GM12878 (cell line): ENCODE measurements at regions not wholly inside any gene's neighbourhood (a gene's known extent, or its start where the extent isn't known, plus 50 kb on each side); places are given as distances from the start of the nearest gene placed in this dataset.

Source experiments
- CHD4 ChIP-seq: fragments of 200-600 bp; sonication (generic); IDR thresholded peaks from 2 replicates; pipeline ENCODE4 v1.6.1; 2016; ENCODE audit warnings: mild to moderate bottlenecking
- EGR1 ChIP-seq, 2 experiments: IDR thresholded peaks; 1 replicate in 1 of 2; 2 replicates in 1 of 2; pipeline ENCODE4 v1.6.1; 2011 to 2012; ENCODE audit warnings: low read depth in 2 of 2, low read length in 2 of 2, borderline replicate concordance in 1 of 2, mild to moderate bottlenecking in 1 of 2, moderate library complexity in 1 of 2
- IKZF1 ChIP-seq: fragments of 450-650 bp; conservative IDR thresholded peaks from 2 replicates; pipeline ENCODE4 v1.6.1; 2017; ENCODE audit warnings: antibody characterized with exemption, mild to moderate bottlenecking
- KAT2A ChIP-seq: conservative IDR thresholded peaks from 2 replicates; pipeline ENCODE4 v1.6.1; 2011; ENCODE audit warnings: low read depth, low read length; ENCODE audit not compliant: control insufficient read depth
- MLLT1 ChIP-seq: fragments of 450-650 bp; IDR thresholded peaks from 2 replicates; pipeline ENCODE4 v1.6.1; 2016; ENCODE audit warnings: mild to moderate bottlenecking
- RELB ChIP-seq: fragments of 450-650 bp; IDR thresholded peaks from 2 replicates; pipeline ENCODE4 v1.6.1; 2017; ENCODE audit warnings: low read depth, mild to moderate bottlenecking, moderate library complexity
- SKIL ChIP-seq: fragments of 450-650 bp; IDR thresholded peaks from 2 replicates; pipeline ENCODE4 v1.6.1; 2017; ENCODE audit warnings: mild to moderate bottlenecking, low read depth, inconsistent platforms; ENCODE audit not compliant: poor library complexity, severe bottlenecking
- SMARCA5 ChIP-seq: fragments of 450-650 bp; IDR thresholded peaks from 2 replicates; pipeline ENCODE4 v1.6.1; 2017; ENCODE audit warnings: mild to moderate bottlenecking
- SREBF1 ChIP-seq: IDR thresholded peaks from 2 replicates; pipeline ENCODE4 v1.6.1; 2012; ENCODE audit warnings: mild to moderate bottlenecking, low read length
- TBL1XR1 ChIP-seq: IDR thresholded peaks from 2 replicates; pipeline ENCODE4 v1.6.1; 2012; ENCODE audit warnings: low read depth, low read length, improper control_type of control experiment
- YY1 ChIP-seq: IDR thresholded peaks from 2 replicates; pipeline ENCODE4 v1.6.1; 2011; ENCODE audit warnings: low read depth, mild to moderate bottlenecking, low read length
- ZNF592 ChIP-seq: fragments of 450-650 bp; IDR thresholded peaks from 2 replicates; pipeline ENCODE4 v1.6.1; 2017; ENCODE audit warnings: mild to moderate bottlenecking, moderate library complexity
- ZNF687 ChIP-seq: fragments of 450-650 bp; IDR thresholded peaks from 2 replicates; pipeline ENCODE4 v1.6.1; 2017; ENCODE audit warnings: mild to moderate bottlenecking, moderate library complexity

- TF ChIP-seq RELB (no peak), SKIL (no peak), MLLT1 (no peak), ZNF592 (no peak), KAT2A (no peak), ZNF687 (peak; percentile 55; the same call in 1 of the 2 replicates), EGR1 (IDR thresholded peaks at IDR 0.05; ENCODE audit: borderline replicate concordance in 1 of 2, low read depth in 2 of 2, low read length in 2 of 2) (peak in 1 of 2 experiments; percentile 55; a peak in 1 of 3 replicates), TBL1XR1 (no peak), CHD4 (no peak), IKZF1 (0 out of 2 replicates have a peak, but pooled peaks have one; percentile 30), SREBF1 (no peak), YY1 (no peak), SMARCA5 (no peak)
These were observed 120.9 kb downstream of the MRM1 start (continued) for GRCh38 chr17:36722121-36722902.
